CD4-positive, alpha-beta T cell treated with Interleukin-17A for 4 hours (primary cell): ENCODE measurements at regions not wholly inside any gene's neighbourhood (a gene's known extent, or its start where the extent isn't known, plus 50 kb on each side); places are given as distances from the start of the nearest gene placed in this dataset.

Experiments used
- DNase-seq: peaks from one replicate; pipeline ENCODE4 v3.0.0-alpha.2; 2020; ENCODE audit warnings: mixed read lengths

DNA sequence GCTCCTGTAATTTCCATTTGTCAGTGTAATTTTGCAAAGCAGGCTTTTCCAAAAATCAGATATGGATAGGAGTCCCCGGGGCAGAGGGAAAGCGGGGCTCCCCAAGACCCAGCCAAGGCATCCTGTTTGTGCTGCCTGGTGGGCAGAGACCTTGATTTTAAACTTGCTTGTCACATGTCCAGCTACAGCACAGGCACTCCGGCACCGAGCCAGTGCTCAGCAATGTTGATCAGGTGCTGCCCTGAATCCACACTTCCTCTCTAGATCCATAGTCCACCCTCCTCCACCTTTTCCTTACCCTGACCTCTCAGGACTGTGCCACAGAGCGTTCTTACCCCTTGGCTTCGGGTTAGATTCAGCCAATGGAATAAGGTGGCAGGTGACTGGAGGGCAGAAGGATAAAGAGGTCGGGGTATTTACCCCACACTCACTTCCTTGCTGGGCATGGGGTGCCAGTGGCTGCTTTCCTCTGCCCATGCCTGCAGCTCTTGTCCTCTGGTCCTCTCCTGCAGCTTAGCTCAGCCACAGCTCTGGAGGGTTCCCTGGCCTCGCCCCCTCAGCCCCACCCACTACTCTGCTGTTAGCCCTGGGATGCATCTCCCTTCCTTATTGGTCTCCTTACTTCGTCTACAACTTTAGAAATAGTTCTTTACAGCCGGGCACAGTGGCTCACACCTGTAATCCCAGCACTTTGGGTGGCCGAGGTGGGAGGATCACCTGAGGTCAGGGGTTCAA lies 80.1 kb downstream of the IRF2BPL start:
- DNase-seq: no peak

DNA sequence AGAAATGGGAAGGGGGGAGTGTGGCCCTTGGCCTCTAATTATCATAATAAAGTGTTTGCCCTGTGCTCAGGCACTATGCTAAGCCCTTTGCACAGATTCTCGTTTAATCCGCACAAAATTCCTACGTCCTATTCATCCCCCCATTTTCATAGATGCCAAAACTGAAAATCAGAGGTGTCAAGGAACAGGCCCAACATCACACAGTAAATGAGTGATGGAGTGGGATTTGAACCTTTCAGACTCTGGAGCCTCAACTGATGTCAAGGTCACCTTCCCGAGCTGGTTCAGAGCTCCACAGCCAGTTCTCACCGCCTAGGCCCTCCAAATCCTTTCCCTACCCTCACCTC lies 80.7 kb downstream of the IRF2BPL start:
- no peak for DNase-seq

DNA sequence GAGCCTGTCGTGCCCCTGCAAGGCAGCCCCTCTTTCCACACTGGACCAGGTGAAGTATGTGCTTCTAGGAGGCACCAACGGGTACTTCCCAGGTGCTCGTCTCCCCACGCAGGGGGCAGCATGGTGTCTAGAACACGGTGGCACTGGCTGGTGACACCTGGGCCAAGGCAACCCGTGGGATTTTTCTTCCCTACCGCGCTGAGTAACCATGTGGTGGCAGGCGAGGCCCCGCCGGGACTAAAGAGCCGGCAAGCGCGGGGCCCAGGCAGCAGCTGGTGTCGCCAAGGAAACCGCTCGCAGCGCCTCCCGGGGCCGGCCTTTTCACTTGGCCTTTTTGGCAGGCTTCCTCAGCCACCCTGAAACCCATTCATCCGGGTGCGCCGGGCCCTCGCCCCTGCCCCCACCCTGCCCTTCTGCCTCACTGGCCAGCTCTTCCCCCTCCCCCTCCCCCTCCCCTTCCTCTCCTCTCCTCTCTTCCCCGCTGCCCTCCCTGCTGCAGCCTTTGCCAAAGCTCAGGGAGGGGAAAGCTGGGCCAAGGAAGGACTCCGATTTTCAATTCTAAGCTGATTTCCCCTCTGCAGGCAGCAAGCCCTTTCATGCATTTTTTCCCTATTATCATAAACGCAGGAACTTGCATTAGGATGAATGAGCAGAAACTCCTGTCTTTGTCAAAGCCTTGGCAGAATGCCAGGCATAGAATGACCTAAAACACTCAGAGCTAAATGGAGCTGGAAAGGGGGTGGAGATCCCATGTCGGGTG lies 81.2 kb downstream of the IRF2BPL start:
- peak; percentile 88 for DNase-seq

DNA sequence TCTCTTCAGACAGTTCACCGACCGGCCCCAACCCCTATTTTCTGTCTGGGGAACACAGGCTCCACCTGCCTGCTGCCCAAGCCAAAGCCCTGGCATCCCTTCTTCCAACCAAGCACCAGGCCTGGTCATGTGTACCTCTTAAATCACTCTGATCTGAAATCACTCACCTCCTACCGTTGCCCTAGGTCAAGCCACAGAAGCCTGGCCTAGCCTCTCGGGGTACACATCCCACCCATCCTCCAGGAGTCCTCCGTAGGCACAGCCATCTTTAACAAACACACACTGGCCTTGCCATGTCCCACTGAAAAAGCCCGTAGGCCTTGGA lies 81.8 kb downstream of the IRF2BPL start:
- DNase-seq: no peak

DNA sequence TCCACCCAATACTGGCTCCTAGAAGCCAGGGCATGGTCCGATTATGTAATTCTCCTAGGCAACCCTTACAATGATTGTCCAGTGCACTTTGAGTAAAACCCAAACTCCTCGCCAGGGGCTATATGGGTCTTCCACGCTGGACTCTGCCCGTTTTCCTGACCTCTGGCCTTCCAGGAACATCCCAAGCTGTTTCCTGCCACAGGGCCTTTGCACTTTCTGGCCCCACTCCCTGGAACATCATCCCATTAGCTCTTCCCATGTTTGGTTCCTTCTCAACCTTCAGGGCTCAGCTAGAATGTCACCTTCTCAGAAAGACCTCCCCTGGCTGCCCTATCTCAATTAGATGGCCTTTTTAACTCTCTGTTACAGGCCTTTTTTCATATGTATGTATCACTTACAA lies 85.4 kb downstream of the IRF2BPL start:
- DNase-seq: no peak

DNA sequence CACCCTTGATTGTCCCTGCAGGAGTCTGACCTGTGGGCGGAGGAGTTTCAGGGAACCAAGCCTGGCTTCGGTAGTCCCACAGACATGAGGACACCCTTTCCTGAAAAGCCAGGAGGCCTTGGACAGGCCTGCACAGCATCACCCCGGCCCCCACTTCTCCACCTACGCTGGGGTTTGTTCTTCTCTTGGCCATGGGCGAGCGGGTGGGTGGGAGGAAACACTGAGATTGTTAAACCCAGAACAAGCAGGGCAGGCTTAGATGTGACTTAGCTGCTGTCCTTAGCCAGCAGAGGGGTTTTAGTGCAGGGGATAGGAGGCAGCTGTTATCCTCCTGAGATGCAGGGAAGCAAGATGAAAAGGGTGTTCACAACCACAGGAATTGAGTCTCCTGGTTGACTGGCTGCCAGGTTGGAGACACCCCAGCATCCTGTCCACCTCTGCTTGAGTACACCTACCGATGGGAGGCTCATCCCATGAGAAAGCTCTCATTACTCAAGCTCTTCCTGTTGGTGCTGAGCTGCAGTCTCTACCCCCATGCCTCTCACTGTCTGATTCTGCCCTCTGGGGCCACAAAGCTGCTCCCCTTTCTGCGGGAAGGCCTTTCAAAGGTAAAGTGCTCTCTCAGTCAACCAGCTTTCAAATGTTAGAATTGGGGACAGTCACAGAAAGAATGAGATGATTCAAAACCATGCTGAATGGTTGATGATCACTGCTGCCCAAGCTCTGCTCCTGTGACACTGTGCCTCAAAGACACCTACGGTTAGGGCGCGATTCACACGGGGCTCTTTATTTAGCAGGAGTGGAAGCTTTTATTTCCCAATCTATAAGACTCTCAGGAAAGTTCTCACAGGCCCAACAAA lies 86.3 kb downstream of the IRF2BPL start:
- DNase-seq: no peak

DNA sequence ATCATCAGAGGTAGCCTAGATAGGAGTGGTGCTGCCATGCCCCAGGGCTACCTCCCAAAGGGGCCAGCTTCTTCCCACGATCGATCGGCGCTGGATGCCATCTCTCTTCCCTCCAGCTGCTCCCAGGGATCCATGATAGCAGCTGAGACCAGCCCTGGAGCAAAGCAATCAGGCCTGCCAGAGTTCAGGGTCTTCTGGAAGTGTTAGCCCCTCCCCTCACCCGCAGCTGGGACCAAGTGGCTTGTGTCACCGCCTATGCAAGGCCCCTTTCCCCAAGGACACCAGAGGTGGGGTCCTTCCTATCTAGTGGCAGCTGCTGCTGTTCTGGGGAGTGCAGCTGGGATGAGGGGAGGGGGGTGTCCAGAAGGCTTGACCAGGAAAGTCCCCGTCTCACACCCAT lies 87.0 kb downstream of the IRF2BPL start:
- DNase-seq: no peak

DNA sequence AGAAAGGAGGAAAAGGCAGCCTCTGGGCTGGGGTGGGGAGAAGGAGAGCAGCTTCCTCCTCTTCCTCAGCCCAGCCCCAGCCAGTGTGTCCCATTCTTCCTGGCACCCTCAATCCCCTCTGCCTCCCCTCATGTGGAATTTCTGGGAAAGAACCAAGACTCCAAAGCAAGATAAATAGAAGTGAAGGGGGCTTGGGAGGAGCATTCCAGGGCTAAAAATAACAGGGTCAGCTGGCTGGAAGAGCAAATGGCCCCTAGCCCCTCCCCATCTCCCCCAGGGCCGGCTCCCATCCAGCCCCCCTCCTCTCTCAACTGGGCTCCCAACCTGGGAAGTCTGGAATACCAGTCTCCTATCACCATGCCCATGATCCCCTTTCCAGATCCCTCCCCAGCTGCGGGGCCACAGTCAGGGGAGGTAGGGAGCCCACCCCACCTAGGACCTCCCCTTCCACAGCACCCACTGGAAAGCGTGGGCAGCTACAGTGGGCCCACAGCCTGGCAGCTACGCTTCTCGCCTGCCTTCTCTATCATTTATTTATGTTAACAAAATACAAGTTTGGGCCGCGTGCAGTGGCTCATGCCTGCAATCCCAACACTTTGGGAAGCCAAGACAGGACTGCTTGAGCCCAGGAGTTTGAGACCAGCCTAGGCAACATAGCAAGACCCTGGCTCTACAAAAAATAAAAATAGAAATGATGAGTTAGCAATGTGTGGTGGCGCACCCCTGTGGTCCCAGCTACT lies 88.3 kb downstream of the IRF2BPL start:
- no peak for DNase-seq

DNA sequence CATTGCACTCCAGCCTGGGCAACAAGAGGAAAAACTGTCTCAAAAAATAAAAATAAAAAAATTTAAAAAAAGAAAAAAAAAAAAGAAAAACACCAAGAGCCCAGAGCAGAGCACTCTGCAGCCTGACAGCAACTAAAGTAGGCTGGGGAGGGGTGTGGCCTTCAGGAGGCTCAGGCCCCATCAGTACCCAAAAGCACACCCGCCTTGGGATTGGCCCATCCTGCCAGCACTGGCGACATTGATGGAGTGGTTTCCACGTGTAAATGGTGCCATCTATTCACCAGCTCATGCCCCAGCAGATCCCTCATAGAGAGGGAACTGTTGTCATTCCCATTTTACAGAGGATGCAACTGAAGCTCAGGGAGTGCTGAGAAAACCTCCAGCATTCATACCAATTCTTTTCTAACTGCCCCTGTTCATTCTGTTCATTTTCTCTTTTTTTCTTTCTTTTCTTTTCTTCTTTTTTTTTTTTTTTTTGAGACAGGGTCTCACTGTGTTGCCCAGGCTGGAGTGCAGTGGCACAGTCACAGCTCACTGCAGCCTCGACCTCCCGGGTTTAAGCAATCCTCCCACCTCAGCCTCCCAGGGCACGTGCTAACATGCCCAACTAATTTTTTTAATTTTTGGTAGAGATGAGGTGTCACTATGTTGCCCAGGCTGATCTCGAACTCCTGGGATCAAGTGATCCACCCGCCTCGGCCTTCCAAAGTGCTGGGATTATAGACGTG lies 89.3 kb downstream of the IRF2BPL start:
- no peak for DNase-seq

DNA sequence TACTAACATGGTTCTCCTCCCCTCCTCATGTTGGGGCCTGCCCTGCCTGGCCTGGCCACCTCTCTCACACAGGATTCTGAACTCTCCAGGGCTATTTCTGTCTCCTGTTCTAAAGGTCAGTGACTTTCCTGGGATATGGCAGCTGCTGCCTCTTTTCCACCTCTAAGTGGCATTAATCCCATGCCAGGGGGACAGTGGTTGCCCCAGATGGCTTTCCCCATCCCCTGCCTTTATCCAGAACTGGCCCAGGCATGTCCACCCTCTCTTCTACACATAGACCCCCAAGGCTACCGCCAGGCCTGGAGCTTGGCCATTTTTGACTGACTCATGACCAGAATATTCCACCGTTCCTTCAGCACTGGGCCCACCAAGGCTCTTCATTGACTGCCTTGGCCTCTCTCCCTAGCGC lies 90.4 kb downstream of the IRF2BPL start:
- DNase-seq: no peak

DNA sequence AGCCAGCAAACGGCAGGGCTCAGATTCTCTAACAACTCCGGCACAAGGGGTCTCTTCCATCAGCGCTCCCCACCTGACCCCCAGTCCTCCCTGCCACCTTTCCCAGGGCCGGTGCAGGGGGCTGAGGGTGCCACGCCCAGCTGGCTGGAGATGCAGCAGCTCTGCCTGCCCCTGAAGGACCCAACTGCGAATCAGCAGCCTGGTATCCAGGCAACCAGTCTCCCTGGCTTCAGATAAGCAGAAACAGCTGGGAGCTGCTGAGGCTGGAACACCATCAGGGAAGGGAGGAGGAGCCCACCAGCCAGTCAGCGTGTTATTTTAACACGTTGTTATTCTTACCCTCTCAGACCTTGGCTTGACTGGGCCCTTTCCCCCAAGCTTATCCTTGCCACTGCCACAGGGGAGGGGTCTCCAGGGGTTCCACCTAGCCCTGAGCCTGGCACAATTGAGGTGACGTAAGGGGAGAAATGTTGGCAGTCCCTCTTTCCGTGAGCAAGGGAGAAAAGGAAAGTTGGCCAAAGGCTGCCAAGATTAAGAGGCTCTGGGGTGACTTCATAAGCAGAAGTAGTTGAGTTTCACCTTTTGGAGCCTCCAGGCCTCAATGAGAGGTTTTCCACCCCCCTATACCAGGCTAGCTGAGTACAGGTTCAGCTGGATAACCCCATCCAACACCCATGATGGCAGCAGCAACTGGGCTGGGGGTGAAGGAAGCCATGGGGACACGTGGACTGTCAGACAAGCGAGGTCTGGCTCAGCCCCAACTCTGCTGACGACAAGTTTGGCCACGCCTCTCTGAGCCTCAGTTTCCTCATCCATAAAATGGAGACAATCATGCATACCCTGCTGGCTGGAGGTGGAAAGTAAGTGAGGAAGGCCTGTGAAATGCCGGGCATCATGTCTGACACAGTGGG lies 91.1 kb downstream of the IRF2BPL start:
- DNase-seq: no peak

DNA sequence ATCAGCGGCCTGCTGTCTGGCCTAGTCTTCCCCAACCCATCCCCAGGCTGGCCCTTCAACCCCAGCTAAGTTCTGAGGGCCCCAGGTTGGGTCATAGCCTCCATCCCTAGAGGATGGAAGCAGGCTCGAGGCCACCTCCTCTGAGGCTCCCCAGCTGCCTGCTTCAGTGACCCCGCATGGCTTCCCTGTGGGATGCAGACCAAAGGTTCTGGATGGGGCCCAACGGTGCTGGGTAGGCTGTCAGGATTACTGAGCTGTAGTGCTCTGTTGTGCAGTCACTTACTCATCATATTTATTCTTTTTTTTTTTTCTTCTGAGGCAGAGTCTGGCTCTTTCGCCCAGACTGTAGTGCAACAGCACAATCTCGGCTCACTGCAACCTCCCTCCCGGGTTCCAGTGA lies 92.0 kb downstream of the IRF2BPL start:
- DNase-seq: no peak

DNA sequence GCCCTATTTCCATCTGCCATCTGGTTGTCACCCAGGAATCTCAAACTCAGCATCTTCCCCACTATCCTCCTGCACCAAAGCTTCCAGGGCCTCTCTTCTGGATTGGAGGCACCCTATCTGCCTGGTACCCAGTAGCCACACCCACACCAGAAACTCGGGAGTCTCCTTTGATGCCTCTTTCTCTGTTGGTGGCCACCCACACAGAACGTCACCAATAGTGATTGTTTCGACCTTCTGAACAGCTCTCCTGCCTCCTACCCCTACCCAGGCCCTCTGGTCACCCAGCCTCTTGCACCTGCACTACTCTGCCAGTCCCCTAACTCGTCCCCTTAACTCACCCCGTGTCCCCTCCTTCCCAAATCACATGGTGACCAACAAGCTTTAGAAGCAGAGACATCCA lies 95.0 kb downstream of the IRF2BPL start:
- no peak for DNase-seq

DNA sequence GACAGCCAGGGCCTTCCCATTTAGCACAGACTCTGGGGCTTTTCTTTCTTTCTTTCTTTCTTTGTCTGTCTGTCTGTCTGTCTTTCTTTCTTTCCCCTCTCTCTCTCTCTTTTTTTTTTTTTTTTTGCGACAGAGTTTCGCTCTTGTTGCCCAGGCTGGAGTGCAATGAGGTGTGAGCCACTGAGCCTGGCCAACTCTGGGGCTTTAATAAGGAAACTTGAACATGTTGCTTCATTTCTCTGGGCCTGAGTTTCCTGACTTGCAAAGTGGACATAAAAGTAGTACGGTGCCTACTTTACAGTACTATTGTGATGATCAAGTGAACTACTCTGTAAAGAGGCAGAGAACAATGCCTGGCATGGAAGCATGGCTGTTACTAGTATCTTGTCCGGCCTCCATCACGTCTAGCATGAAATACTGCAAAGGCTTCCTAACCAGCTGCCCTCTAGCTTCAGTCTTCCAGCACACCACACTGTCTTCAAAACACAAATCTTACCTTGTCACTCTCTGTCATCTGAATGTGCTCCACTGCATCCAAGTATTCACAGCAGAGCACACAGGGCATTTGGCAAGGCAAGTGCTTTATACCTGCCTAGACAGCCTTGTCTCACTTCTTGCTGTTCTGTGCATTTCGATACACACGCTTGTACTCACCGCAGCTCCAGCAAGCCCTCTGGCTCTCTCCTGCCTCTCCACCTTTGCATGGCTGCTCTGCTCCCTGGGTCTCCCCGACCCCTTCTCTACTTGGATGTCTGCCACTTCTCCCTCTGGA lies 96.7 kb downstream of the IRF2BPL start:
- DNase-seq: no peak

DNA sequence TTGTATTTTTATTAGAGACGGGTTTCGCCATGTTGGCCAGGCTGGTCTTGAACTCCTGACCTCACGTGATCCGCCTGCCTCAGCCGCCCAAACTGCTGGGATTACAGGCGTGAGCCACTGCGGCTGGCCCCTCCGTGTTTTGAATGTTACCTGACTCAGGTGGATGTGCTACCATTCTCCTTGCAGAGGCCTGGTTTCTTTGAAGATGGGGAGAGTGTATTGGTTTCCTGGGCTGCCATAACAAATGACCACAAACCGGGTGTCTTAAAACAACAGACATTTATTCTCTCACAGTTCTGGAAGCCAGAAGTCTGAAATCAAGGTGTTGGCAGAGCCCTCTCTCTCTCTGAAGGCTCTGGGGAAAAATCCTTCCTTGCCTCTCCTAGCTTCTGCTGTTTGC lies 98.0 kb downstream of the IRF2BPL start:
- DNase-seq: no peak

DNA sequence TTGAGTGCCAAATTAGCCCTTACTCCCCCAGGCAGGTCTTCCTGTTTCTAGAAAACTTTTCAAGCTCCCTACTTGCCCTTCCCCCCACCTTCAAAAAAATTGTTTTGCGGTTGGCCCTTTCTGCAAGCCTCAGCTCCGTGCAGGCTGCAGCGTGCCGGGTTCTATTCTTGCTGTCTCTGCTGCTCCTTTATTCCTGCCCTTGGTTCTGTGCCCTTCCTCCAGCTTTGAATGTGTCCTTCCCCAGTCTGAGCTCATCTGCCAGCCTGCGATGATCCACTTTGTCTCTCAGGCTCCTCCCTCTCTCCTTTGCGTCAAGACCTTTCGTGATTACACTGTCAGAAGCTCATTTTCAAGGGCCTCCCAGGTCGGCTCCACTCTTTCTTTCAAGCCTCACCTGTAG lies 98.6 kb downstream of the IRF2BPL start:
- DNase-seq: peak; percentile 80

DNA sequence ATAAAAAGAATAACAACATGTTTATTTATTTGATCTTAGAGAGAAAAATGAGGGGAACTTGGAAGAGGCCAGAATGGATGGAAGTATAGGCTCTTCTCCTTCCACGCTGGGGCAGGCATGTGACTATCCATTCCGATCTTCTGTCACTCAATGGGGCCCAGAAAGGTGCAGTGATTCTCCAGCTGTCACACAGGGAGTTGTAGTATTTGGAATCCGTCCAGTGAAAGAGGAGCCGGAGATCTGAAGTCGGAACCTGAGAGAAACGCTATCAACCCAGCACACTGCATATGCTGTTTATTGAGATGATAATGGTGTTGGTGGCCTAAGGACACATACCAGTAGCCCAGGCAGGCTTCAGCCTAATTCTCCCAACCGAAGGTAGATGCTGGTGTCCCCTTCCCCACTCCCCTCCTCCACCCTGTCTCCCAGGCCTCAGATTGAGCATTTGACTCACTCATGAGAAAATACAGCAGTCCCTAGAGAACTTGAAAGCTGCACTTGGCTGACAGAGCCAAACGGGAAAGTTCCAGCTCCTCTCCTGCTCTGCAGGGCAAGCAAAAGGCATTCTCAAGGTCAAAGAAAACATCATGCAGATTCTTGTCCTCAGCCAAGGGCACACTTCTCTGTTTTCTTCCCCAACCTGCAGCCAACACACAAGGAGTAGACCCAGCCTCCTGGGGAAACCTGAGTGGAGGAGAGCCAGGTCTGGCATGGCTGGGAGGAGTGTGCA lies 100.4 kb downstream of the IRF2BPL start:
- no peak for DNase-seq

DNA sequence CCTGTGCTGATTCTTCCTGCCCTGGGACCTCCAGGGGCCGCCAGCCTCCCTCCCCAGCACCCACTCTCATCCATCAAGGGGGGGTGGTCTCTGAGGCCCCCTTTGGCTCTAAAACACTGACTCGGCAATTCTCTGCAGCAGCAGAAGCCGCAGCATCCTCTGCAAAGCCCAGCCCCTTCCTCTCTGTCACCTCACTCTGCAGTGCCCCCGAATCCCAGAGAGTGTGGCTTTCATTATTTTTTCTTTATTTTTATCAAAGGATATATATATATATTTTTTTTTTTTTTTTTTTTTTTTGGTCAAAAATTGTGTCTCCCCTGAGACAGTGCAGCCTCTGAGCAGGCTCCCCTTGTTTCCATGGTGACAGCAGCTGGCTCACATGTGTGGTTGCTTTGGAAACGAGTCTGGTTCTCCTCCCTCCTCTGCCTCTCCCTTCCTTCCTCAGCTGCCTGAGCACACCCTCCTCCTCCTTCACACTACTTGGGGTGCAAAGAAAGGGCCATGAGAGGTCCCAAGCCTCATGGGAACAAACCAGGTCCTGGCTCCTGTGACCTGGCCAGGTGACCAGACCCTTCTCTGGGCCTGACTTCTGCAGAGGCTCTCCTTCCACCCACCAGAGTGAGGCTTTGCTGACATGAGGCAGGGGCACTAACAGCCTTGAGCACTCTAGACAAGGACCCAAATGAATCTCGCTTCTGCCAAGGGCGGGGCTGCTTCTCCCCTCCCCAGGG lies 100.5 kb downstream of the LRRC74A start:
- DNase-seq: peak; percentile 64

DNA sequence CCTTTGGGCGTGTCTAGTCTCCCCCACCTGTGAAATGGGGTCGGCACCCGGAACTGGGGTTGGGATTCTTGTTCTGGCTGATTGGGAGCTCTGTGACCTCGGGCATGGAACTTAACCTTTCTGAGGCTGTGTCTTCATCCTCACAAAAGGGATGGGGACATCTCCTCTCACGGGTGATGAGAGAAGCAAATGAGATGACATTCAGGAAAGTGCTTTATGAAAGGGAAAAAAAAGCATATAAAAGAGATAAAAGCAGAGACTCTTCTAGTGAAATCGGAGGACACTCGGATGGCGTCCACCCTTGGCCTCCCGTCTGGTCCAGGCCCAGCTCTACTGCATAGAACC lies 98.9 kb downstream of the LRRC74A start:
- no peak for DNase-seq
